ENCODE measurements at regions not wholly inside any gene's neighbourhood (a gene's known extent, or its start where the extent isn't known, plus 50 kb on each side); places are given as distances from the start of the nearest gene placed in this dataset.

DNA sequence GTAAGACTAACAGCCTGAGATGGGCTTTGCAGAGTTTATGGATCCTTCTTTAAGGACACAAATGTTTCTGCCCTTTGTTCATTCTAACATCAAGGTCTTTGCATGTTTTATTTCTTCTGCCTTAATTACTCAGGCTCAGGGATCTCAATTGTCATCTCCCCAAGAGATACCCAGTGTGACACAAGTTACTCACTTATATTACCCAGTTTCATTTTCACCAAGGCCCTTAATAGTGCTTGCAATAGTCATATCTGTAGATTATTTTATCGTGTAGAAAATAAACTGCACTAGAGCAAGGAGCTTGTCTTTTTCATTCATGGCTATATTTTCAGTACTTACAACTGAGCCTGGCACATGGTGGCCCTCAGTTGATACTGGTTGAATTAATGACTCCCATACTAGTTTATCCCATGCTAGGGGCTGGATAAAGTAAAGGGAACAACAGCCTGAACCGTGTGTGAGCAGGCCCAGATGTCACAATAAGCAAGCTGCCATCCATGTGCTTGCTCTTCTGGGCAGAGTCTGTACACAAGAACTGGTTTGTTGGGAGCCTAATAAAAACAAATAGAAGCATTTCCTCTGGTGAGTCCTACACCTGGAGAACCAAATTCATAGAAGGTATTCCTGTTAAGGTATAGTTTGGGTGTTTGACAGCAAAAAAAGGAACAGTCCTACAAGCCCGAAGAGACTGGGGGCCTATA is 112.5 kb upstream of the CD180 start:
- WGBS (ENCODE audit: insufficient coverage): 100% methylated on average over 1 of the region's 3 CpGs
- no peak for DNase-seq (ENCODE audit: low read depth in 4 of 6, low spot score in 6 of 6)
- Histone ChIP-seq H3K9me3 (ENCODE audit: control insufficient read depth, insufficient read depth, low read length) (no peaks in the 10 kb centered on the region), H3K4me3 (ENCODE audit: low read depth, low read length) (no peak overlapping the region), H3K27ac (ENCODE audit: low read depth, low read length) (no peak overlapping the region), H3K36me3 (ENCODE audit: control insufficient read depth, insufficient read depth, low read length) (no peaks in the 10 kb centered on the region), H3K4me1 (ENCODE audit: control insufficient read depth, insufficient read depth, low read length) (peaks cover 6% of the 10 kb centered on the region), H3K27me3 (ENCODE audit: control insufficient read depth, insufficient read depth, low read length) (no peaks in the 10 kb centered on the region)

DNA sequence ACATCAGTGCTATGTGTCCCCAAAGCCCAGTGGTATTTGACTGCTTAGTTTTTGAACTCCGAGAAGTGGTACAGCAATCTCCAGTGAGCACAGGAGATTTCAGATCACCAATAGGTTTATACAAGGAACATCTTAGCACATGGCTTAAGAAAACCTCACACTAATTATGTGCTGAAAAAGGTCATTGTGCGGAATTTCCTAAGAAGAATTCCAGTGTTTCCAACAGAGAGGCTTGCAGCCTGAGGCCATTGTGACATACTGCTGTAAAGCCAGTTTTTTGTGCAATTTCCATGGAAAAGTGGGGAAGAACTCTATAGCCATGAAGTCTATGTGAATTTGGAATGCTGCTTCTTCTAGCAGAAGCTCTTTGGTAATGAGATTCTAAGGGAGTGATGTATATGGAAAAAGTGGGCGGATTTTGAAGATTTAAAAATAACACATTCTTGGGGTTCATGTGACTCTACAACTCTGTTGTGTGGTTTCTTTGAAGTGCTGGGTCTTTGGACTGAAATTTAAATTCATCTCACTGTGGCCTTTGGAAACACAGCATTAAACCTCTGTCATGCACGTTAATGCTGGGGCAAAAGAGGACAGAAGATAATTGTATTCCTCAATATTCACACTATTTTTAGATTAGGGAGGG is 110.5 kb upstream of the CD180 start:
- H3K27ac ChIP-seq (ENCODE audit: low read depth, low read length): peak overlapping the region; percentile 70

DNA sequence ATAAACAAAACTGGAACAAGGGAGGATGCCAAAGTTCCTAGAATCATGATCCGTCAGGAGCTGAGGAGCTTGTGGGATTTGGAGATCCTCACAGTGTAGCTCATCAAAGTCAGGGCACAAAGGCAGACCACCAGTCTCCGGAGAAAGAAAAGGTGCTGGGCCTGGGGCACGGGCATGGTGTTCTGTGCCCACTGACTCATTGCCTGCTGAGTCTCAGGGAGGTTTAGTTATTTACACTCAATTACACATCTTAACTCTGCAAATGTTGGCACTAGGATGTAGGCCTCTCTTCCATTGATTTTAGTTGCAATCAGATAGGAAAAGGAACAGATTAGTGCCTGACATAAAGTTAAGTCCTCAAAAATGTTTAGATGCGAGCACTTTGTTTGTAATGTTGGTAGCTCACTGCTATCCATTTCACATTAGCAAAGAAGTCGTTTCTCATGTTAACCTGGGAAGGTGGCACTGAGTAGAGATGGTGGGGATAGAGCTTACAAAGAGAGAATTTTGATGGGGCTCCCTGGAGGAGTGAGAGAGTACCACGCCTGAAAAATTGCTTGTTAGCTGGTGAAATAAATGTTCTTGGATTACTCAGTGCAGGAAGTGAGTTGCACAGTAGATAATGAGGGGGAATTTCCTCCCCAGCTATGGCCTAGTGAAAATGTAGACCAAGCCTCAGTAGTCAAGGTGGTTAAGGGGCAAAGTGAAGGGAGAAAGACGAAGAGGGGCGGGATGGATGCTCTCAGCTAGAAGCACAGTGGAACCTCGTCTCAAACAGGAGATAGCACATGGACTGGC is 109.5 kb upstream of the CD180 start:
- Histone ChIP-seq H3K4me3 (ENCODE audit: low read depth, low read length) (no peak overlapping the region), H3K27ac (ENCODE audit: low read depth, low read length) (peak overlapping the region; percentile 36), H3K27me3 (ENCODE audit: control insufficient read depth, insufficient read depth, low read length) (no peaks in the 10 kb centered on the region), H3K4me1 (ENCODE audit: control insufficient read depth, insufficient read depth, low read length) (peaks cover 6% of the 10 kb centered on the region), H3K9me3 (ENCODE audit: control insufficient read depth, insufficient read depth, low read length) (no peaks in the 10 kb centered on the region), H3K36me3 (ENCODE audit: control insufficient read depth, insufficient read depth, low read length) (no peaks in the 10 kb centered on the region)
- no peak for DNase-seq (ENCODE audit: low read depth in 4 of 6, low spot score in 6 of 6)
- WGBS (ENCODE audit: insufficient coverage): 94% methylated on average over 7 of the region's 9 CpGs

More for the DNA sequence above, 110.5 kb upstream of the CD180 start:
- peaks cover 6% of the 10 kb centered on the region for H3K4me1 ChIP-seq (ENCODE audit: control insufficient read depth, insufficient read depth, low read length)
- no CpG with 5 or more reads among the region's 4 CpGs for WGBS (ENCODE audit: insufficient coverage)
- H3K9me3 ChIP-seq (ENCODE audit: control insufficient read depth, insufficient read depth, low read length): no peaks in the 10 kb centered on the region
- H3K36me3 ChIP-seq (ENCODE audit: control insufficient read depth, insufficient read depth, low read length): no peaks in the 10 kb centered on the region
- H3K27me3 ChIP-seq (ENCODE audit: control insufficient read depth, insufficient read depth, low read length): no peaks in the 10 kb centered on the region
- DNase-seq (ENCODE audit: low read depth in 4 of 6, low spot score in 6 of 6): no peak
- no peak overlapping the region for H3K4me3 ChIP-seq (ENCODE audit: low read depth, low read length)

DNA sequence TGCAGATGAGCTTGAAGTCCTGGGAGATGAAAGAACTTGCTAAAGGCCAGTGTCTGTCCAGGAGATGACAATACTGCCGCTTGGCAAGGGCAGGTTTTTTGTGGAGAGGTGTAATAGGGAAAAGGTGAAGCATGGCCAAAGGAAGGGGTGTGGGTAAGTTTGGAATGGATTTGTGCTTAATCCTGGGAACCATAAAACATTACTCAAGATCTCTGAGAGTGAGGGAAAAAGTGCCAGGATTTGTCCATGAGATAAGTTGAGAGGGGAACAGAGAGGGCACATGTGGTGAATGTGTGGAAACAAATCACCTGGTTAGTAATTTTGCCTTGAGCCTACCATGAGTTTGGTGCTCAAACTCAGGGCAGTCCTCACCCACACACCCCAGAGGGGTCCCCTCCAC is 108.8 kb upstream of the CD180 start:
- H3K27me3 ChIP-seq (ENCODE audit: control insufficient read depth, insufficient read depth, low read length): no peaks in the 10 kb centered on the region
- 100% methylated on average over 1 of the region's 1 CpG for WGBS (ENCODE audit: insufficient coverage)
- peaks cover 6% of the 10 kb centered on the region for H3K4me1 ChIP-seq (ENCODE audit: control insufficient read depth, insufficient read depth, low read length)
- H3K4me3 ChIP-seq (ENCODE audit: low read depth, low read length): no peak overlapping the region
- DNase-seq (ENCODE audit: low read depth in 4 of 6, low spot score in 6 of 6): no peak
- no peaks in the 10 kb centered on the region for H3K9me3 ChIP-seq (ENCODE audit: control insufficient read depth, insufficient read depth, low read length)
- no peak overlapping the region for H3K27ac ChIP-seq (ENCODE audit: low read depth, low read length)
- no peaks in the 10 kb centered on the region for H3K36me3 ChIP-seq (ENCODE audit: control insufficient read depth, insufficient read depth, low read length)

DNA sequence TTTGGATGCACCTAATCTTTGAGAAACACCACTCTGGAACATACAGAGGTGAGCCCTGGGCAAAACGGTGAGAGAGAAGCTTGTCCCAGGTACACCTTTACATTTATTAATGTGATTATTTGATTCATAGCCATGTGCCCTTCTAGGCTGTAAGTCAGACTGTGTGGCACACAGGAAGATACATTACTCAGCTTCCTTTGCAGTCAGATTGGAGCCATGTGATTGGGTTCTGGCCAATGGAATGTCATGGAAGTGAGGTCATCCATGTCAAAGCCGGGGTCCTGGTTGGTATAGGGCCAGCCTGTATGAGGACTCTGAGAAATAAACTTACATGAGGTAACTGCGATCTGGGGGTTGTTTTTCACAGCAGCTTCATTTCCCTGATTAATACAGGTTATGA is 106.8 kb upstream of the CD180 start:
- H3K27me3 ChIP-seq (ENCODE audit: control insufficient read depth, insufficient read depth, low read length): no peaks in the 10 kb centered on the region
- WGBS (ENCODE audit: insufficient coverage): no CpG with 5 or more reads among the region's 3 CpGs
- no peaks in the 10 kb centered on the region for H3K9me3 ChIP-seq (ENCODE audit: control insufficient read depth, insufficient read depth, low read length)
- H3K36me3 ChIP-seq (ENCODE audit: control insufficient read depth, insufficient read depth, low read length): no peaks in the 10 kb centered on the region
- no peak overlapping the region for H3K4me3 ChIP-seq (ENCODE audit: low read depth, low read length)
- no peak overlapping the region for H3K27ac ChIP-seq (ENCODE audit: low read depth, low read length)
- DNase-seq (ENCODE audit: low read depth in 4 of 6, low spot score in 6 of 6): no peak
- H3K4me1 ChIP-seq (ENCODE audit: control insufficient read depth, insufficient read depth, low read length): peaks cover 6% of the 10 kb centered on the region

DNA sequence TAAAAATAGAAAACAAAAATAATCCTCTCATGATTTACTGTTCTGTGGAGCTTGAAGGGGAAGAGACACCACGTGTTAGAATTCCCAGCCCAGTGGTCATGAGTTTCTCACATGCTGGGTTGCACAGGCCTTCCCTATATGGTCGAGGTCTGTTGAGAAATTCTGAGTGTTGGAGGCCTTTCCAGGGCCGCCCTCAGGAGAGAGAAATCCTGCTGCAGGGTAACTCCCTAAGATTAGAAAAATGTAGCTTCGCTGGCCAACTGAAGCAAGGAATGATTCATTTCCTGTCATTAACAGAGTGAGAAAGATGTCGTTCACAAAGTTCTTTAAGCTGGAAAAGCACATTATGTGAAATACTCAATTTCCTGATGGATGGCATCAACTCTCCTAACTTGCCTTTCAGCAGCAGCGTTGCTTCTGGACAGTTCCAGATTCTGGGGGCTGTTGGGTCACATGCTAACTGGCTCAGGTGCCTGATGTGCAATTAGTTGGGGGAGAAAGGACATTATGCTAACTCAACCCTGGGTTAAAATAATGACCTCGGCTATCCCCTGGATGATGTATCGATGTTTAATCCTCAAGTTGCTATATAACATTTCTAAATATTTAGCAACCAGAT is 104.8 kb upstream of the CD180 start:
- Histone ChIP-seq H3K27ac (ENCODE audit: low read depth, low read length) (no peak overlapping the region), H3K9me3 (ENCODE audit: control insufficient read depth, insufficient read depth, low read length) (no peaks in the 10 kb centered on the region), H3K27me3 (ENCODE audit: control insufficient read depth, insufficient read depth, low read length) (no peaks in the 10 kb centered on the region), H3K4me1 (ENCODE audit: control insufficient read depth, insufficient read depth, low read length) (peaks cover 6% of the 10 kb centered on the region), H3K36me3 (ENCODE audit: control insufficient read depth, insufficient read depth, low read length) (no peaks in the 10 kb centered on the region), H3K4me3 (ENCODE audit: low read depth, low read length) (no peak overlapping the region)
- DNase-seq (ENCODE audit: low read depth in 4 of 6, low spot score in 6 of 6): no peak
- WGBS (ENCODE audit: insufficient coverage): 85% methylated on average over 4 of the region's 8 CpGs

DNA sequence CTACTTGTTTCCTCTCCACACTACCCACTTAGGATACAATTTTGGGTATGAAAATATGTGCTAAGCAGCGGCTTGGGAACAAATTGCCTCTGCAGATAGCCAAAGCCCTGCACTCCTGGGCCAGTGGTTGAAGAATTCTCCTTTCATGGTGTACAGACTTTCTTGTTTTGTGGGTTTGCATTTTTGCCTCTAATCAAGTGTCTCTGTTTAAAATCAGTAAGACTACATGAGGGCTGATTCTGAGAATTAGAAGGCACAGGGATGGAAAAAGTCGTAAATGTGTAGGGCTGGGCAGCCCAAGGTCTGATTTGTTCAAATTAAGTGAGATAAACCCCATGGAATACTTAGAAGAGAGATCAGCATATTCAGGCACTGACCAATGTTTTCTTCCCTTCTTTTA is 103.7 kb upstream of the CD180 start:
- H3K27me3 ChIP-seq (ENCODE audit: control insufficient read depth, insufficient read depth, low read length): no peaks in the 10 kb centered on the region
- no peaks in the 10 kb centered on the region for H3K4me1 ChIP-seq (ENCODE audit: control insufficient read depth, insufficient read depth, low read length)
- H3K36me3 ChIP-seq (ENCODE audit: control insufficient read depth, insufficient read depth, low read length): no peaks in the 10 kb centered on the region
- H3K27ac ChIP-seq (ENCODE audit: low read depth, low read length): no peak overlapping the region
- no peak for DNase-seq (ENCODE audit: low read depth in 4 of 6, low spot score in 6 of 6)
- H3K9me3 ChIP-seq (ENCODE audit: control insufficient read depth, insufficient read depth, low read length): no peaks in the 10 kb centered on the region
- H3K4me3 ChIP-seq (ENCODE audit: low read depth, low read length): no peak overlapping the region
- no CpG with 5 or more reads among the region's 2 CpGs for WGBS (ENCODE audit: insufficient coverage)

DNA sequence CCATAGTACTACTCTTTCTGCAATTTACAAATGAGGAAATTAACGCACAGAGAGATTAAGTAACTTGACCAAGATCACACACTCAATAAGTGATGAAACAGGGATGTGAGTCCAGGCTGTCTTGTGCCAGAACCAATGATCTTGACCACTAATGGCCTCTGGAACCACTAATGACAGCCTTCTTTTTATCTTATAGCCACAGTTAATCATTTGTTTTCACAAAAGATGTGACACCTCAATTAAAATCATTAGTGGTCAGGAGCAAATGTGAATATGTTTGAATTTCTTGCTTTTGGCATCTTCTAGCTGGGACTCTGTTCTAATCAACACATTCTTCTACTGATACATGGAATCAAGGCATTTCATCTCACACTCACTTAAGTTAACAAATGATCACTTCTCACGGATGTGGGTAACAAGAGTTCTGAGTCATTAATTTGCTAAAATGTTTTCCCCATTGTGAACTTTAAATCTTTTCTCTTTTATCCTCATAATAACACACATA is 102.7 kb upstream of the CD180 start:
- Histone ChIP-seq H3K4me3 (ENCODE audit: low read depth, low read length) (no peak overlapping the region), H3K4me1 (ENCODE audit: control insufficient read depth, insufficient read depth, low read length) (no peaks in the 10 kb centered on the region), H3K27ac (ENCODE audit: low read depth, low read length) (no peak overlapping the region), H3K27me3 (ENCODE audit: control insufficient read depth, insufficient read depth, low read length) (no peaks in the 10 kb centered on the region), H3K36me3 (ENCODE audit: control insufficient read depth, insufficient read depth, low read length) (no peaks in the 10 kb centered on the region), H3K9me3 (ENCODE audit: control insufficient read depth, insufficient read depth, low read length) (no peaks in the 10 kb centered on the region)
- DNase-seq (ENCODE audit: low read depth in 4 of 6, low spot score in 6 of 6): no peak
- WGBS (ENCODE audit: insufficient coverage): no CpG with 5 or more reads among the region's 2 CpGs

DNA sequence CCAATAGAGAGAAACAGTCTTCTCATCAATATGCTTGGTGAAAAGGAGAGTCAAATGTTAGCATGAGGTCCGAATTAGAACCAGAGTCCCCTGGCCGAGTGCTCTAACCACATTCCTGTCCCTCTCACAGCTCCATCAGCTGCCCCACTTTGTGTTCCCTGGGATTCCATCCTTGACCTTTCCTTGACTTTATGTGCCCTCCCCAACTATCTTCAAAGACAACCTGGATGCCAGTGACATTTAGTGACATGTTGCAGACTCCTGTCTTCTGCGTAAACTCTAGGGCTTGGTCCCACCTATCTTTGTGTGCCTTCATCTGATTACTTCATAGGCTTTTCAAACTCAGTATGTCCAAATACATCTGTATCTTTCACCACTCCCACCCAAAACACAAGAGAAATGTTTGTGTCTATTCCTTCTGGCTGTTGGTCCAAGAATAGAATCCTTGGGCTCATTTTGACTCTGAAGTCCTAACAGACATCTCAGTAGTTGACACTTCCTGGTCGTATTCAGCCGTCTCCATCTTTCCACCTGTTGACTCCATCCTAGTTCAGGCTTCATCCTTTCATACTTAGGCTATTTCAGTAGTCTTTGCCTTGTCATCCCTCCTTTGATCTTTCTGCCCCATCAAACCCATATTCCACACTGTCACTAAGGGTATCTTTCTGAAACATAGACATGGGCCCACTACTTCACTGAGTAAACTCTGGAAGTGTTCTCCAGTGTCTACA is 101.4 kb upstream of the CD180 start:
- Histone ChIP-seq H3K4me3 (ENCODE audit: low read depth, low read length) (no peak overlapping the region), H3K27me3 (ENCODE audit: control insufficient read depth, insufficient read depth, low read length) (no peaks in the 10 kb centered on the region), H3K36me3 (ENCODE audit: control insufficient read depth, insufficient read depth, low read length) (no peaks in the 10 kb centered on the region), H3K27ac (ENCODE audit: low read depth, low read length) (no peak overlapping the region), H3K4me1 (ENCODE audit: control insufficient read depth, insufficient read depth, low read length) (no peaks in the 10 kb centered on the region), H3K9me3 (ENCODE audit: control insufficient read depth, insufficient read depth, low read length) (no peaks in the 10 kb centered on the region)
- 100% methylated on average over 5 of the region's 5 CpGs for whole genome bisulfite sequencing (ENCODE audit: insufficient coverage)
- DNase-seq (ENCODE audit: low read depth in 4 of 6, low spot score in 6 of 6): no peak

Measured in spinal cord (tissue), 9 donors.